Activated CD8-positive, alpha-beta memory T cell treated with anti-CD3 and anti-CD28 coated beads for 48 hours (primary cell): ENCODE measurements at regions not wholly inside any gene's neighbourhood (a gene's known extent, or its start where the extent isn't known, plus 50 kb on each side); places are given as distances from the start of the nearest gene placed in this dataset.

ENCODE experiments used
- DNase-seq, 3 experiments: peaks; one replicate each; pipeline ENCODE4 v3.0.0-alpha.2; 2020; ENCODE audit warnings: low read depth in 2 of 3, low spot score in 2 of 3

GRCh38 chr21:39105836-39106235 lies 77.4 kb downstream of the PSMG1 start:
- DNase-seq: no peak

DNA sequence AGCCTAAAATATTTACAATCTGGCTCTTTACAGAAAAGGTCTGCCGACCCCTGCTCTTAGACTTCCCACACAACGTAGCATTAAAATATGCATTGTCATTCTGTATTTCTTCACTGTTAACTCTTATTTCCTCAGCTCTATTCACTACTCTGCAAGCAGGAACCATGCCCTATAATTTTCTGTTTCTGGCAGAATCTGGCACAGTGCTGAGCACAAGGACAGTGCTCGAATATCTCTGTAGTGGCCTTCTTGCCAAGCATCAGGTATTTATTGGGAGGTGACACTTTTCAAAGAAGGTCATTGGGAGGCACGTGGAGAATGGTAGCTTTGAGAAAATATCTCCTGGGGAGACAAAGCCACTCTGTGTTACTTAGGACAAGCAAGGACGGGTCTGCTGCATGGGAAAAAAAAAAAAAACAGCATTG lies 77.9 kb downstream of the PSMG1 start:
- no peak for DNase-seq

GRCh38 chr21:39104911-39105310 lies 78.3 kb downstream of the PSMG1 start:
- no peak for DNase-seq

- no peak for DNase-seq
These were observed 79.6 kb downstream of the PSMG1 start for GRCh38 chr21:39103689-39104088.

DNA sequence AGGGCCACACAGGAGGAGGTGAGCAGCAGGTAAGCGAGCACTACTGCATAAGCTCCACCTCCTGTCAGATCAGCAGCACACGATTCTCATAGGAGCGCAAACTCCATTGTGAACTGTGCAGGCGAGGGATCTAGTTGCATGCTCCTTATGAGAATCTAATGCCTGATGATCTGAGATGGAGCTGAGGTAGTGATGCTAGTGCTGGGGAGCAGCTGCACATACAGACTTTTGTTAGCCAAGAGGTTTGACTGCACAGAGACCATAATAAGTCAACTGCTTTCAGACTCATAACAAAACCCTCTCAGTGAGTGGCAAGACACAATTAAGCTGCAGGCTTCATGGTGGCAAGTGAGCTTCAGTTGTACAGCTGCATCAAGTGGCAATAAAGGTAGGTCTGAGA lies 83.4 kb downstream of the PSMG1 start:
- no peak for DNase-seq

- DNase-seq: no peak
These were observed 84.5 kb downstream of the PSMG1 start for GRCh38 chr21:39098696-39099200.

DNA sequence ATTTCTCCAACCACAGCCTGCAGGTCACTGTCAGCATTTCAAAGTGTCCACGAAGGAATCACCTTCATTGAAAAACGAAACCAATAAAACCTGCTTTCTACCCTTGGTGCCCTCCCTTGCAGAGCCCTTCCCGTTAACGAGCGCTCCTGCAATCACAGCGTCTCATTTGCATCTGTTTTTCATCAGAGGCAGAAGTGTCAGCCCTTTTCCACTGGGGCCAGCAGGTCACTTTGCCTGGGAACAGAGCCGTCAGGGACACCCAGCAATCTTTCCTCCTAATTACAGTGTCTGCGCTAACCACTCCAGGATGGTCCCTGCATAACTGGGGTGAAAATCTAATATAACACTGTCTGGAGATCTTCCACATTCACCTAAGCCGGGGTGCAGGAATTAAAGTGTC lies 85.3 kb downstream of the PSMG1 start:
- DNase-seq: no peak

DNA sequence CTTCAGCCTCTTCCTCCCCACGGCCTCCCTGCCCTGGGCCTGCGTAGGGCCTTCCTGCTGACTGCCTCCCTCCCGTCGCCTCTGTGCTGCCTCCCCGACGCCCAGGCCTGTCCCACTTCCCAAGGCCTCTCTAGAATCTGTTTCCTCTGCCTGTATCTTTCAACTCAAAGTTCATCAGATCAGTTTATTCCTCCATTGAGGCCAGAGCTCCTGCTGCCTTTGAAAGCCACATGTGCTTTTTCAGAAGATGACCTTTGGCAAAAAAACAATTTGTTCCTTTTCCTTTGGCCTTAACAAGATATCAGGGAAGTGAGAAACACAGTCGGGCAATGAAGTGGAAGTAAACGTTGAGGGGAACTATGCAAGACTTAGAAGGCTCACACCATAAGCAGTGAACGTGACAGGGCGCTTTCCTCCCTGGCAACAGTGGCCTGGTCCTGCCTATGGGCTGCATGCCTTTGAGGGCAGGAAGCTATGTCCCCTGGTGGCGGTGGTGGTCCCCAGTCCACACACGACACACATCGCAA lies 85.9 kb downstream of the PSMG1 start:
- no peak for DNase-seq

DNA sequence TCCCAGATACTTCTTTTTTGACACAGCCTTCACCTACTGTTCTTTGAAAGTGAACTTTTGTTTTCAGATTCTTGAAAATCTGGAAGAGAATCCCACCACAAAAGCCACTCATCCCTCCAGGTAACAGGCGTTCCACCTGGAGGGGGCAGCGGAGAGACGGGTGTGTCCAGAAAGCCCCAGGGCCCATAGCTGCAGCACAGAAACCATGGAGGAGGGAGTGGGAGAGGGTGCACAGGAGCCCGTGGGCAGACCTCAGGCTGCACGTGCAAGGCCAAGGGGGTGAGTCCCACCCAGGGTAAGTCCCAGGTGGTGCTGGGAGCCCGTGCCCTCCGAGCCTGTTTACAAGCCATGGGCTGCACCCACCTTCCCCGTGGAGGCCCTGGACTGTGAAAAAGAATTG lies 86.5 kb downstream of the PSMG1 start:
- no peak for DNase-seq

GRCh38 chr21:39095681-39096080 lies 87.6 kb downstream of the PSMG1 start:
- DNase-seq: no peak

- no peak for DNase-seq
These were observed 88.2 kb downstream of the PSMG1 start for GRCh38 chr21:39094847-39095579.

- DNase-seq: no peak
These were observed 89.0 kb downstream of the PSMG1 start for GRCh38 chr21:39094087-39094780.

DNA sequence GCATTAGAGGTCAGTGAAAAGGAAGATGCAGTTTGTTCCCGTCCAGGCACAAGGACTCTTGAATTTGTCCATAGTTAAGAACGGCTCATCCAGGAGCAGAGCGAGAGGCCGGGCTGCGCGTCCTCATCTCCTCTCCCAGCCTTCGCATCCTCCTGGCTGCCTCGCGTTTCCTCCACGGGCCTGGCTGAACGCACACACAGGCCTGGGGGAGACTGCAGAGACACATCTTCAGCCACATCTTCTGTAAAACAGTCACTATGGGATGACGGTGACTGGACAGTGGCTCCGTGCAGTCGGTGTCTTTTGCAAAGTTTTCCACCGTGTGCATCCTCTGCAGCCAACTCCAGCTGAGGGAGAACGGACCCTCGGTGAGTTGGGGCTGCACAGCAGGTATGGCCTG lies 89.7 kb downstream of the PSMG1 start:
- no peak for DNase-seq

GRCh38 chr21:39088831-39089380 lies 94.3 kb downstream of the PSMG1 start:
- DNase-seq: no peak

DNA sequence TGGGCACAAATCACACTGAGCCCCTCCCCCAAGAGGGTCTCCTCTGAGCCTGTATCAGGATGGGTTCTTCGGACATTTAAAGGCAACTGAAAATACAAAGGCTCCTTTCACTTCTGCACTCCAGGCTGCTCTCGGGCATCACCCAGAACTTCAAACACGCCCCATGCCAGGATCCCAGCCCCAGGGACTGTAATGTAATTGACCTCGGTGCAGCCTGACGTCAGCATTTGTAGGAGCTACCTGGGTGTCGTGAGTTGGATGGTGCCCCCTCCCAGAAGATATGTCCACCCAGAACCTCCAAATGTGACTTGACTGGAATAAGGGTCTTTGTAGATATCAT lies 95.2 kb downstream of the PSMG1 start:
- no peak for DNase-seq

DNA sequence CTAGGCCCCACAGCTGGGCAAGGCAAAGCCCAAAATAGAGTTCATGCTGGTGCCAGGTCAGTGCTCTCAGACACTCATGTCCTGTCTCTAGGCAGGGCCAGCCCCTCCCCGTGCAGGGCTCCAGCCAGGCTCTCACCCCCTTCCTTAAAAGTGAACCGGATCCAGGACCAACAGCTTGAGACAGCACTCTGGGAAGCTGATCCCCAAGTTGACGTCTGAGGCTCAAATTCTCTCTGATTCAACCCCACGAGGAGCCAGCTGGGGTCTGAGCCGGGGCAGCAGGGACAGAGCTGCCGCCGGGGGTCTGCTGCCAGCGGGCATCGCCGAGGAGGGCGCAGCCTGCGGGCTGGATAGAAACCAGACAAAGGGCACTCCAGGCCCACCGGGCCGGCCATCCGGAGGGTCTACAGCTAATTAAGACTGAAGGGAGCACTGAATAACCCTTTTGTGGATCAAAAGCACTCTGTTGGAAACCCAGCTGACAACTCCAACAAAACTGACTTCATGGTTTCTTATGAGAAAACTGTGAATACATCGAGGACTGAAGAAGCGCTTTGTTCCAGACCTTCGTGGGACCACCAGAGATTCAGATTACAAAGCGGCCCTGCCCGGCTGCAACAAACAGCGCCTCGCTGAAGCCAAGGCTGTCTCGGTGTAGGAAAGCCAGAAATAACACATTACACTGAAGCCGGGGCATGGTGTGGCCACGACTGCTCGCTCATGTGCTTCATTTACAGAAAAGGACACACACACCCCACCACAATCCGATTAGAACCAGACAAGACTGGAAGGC lies 95.8 kb downstream of the PSMG1 start:
- no peak for DNase-seq

DNA sequence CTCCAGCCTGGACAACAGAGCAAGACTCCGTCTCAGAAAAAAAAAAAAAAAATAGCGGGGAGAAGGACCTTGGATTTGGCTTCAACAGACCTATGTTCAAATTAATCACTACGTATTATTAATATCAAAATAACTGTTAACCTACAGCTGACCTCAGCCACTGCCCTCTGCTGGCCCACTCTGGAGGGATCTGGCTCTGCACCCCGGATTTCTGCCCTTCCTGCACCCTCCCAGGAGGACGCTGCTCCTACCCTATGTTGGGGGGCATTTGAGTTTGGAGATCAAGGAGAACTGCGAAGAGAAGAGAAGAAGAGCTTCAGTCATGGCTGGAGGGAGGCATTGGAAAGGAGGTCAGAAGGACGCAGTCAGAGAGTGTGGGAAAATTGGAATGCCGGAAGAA lies 96.7 kb downstream of the PSMG1 start:
- no peak for DNase-seq

- DNase-seq: no peak
These were observed 97.3 kb downstream of the PSMG1 start for GRCh38 chr21:39085843-39086405.

- DNase-seq: no peak
These were observed 98.1 kb downstream of the PSMG1 start for GRCh38 chr21:39084979-39085729.

DNA sequence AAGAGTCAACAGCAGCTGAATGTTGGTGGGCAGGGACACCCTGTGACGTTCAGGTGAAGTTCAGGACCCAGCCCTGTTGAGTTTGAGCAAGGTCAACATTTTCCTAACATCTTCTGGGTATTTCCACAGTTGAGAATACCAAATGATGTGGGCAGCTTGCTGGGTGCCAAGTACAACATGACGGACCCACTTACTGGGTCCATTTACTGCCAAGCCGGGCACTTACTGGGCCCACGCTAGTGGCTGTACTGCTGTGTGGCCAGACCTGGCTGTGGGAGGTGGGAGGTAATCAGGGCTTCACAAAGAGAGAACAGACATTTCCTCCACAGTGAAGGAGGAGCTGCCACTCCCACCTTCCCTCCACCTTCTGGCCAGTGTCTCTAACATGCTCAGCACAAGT lies 99.2 kb downstream of the PSMG1 start:
- no peak for DNase-seq
